Right lobe of liver (tissue), 6 donors: ENCODE measurements at regions not wholly inside any gene's neighbourhood (a gene's known extent, or its start where the extent isn't known, plus 50 kb on each side); places are given as distances from the start of the nearest gene placed in this dataset.

Experiments
- ATAC-seq, 4 donors: fragments of 200-7000 bp; cut with Tn5 transposase; one replicate each; pipeline ENCODE4 v1.9.1; 2020; ENCODE audit warnings: mild to moderate bottlenecking in 4 of 4, moderate library complexity in 4 of 4
- DNase-seq, 3 donors: peaks; one replicate each; pipeline ENCODE4 v3.0.0-alpha.2; 2020
- H3K27ac ChIP-seq, 3 donors: fragments of 200-600 bp; one replicate each; pipeline ENCODE4 v1.8.0; 2022
- H3K27me3 ChIP-seq, 2 donors: fragments of 200-600 bp; one replicate each; pipeline ENCODE4 v1.8.0; 2022
- H3K36me3 ChIP-seq, 4 donors: fragments of 200-600 bp; sonication (generic) in 1 of 4; one replicate each; pipeline versions ENCODE4 v1.5.1 to v1.8.0; 2017 to 2022; ENCODE audit warnings: control low read depth in 1 of 4
- H3K4me1 ChIP-seq, 4 donors: fragments of 200-600 bp; sonication (generic) in 1 of 4; one replicate each; pipeline versions ENCODE4 v1.5.1 to v1.8.0; 2017 to 2022; ENCODE audit warnings: control low read depth in 1 of 4
- H3K4me3 ChIP-seq, 3 donors: fragments of 200-600 bp; one replicate each; pipeline ENCODE4 v1.8.0; 2022
- H3K9me3 ChIP-seq, 4 donors: fragments of 200-600 bp; sonication (generic) in 1 of 4; one replicate each; pipeline versions ENCODE4 v1.5.1 to v1.8.0; 2017 to 2022; ENCODE audit warnings: control low read depth in 1 of 4
- POLR2A ChIP-seq: fragments of 450-650 bp; IDR thresholded peaks from one replicate; pipeline ENCODE4 v1.6.1; 2017; ENCODE audit warnings: antibody characterized with exemption, mild to moderate bottlenecking
- WGBS: methylation state at CpG from one replicate; pipeline ENCODE4 v1.1.6; 2018; ENCODE audit warnings: low coverage, low lambda C conversion rate; ENCODE audit not compliant: insufficient coverage; ENCODE audit errors: missing lambda C conversion rate; 5-methylcytosine and 5-hydroxymethylcytosine counted together
- intact Hi-C, 2 donors: fragments of 100-400 bp; cut with DNase I; formaldehyde crosslinking; loops; one replicate each; pipeline versions ENCODE4 v1.11.2 to v1.14.1; 2022
- TF ChIP-seq, protein P1 (sequence below), 4 donors: fragments of 200-600 bp in 3 of 4; fragments of 450-650 bp in 1 of 4; IDR thresholded peaks; one replicate each; pipeline versions ENCODE4 v1.5.1 to v1.8.0; 2016 to 2022; ENCODE audit warnings: antibody characterized with exemption in 4 of 4, mild to moderate bottlenecking in 2 of 4
- donor health status: DM: no; HTN: yes; CAD: no.
- donor health status: DM: no; HTN: no; CAD: no.
- donor health status: DM: no; HTN: no; CAD: no.
- donor health status: DM: no; HTN: yes; CAD: no.
- donor health status: DM: no; HTN: yes; CAD: no.

DNA sequence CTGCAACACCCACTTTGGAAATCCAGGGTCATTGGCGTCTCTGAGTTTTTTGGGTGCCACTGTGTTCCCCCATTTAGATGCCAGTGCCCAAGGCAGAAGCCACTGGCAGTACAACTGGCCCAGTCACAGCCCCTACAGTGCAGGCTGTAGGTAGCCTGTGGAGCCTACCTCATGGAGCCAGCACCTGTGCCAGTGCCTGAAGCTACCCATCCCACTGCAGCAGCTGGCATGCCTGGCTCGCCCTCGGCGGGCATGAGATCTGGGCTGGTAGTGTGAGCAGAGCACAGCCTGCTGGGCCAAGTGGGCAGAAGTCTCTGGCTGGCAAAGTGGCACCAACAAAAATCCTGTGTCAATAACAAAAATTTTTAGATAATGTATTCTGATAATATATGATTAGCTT is 1111.4 kb upstream of the NXPH2 start:
- ATAC-seq: no peak

DNA sequence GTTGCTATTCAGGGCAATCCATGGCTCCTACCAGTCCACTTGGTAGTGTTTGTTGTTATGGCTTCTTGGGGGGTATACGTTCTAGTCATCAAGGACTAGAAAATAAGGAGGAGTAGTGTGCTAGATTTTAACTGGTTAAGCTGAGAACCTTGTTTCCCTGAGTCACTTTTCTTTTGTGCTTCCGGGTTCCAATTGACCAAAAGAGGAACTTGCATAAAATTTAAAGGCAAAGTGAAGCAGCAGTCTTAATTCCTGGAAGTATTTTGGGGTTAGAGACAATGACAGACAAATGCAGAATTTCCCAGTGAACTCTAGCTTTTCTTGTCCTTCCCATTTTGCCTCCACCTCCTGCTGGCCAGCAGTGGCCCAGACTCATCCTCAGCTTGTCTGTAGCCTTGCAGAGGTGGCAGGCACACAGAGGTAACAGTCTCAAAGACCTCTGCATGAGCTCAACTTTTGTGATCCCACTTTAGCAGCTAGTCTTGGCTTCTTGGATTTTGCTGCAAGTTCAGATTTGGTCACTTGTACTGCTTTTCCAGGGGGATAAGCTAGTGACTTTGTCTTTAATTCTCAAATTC is 1105.8 kb upstream of the NXPH2 start:
- WGBS: 26% methylated on average over 2 of the region's 2 CpGs
- H3K36me3 ChIP-seq: no peaks in the 10 kb centered on the region
- intact Hi-C loops: no loop called here
- no peak overlapping the region for H3K27ac ChIP-seq
- ATAC-seq: no peak
- no peak for DNase-seq
- H3K4me1 ChIP-seq: no peaks in the 10 kb centered on the region
- no peaks in the 10 kb centered on the region for H3K27me3 ChIP-seq
- H3K4me3 ChIP-seq: no peak overlapping the region
- H3K9me3 ChIP-seq: no peaks in the 10 kb centered on the region
- TF ChIP-seq, protein P1, sequence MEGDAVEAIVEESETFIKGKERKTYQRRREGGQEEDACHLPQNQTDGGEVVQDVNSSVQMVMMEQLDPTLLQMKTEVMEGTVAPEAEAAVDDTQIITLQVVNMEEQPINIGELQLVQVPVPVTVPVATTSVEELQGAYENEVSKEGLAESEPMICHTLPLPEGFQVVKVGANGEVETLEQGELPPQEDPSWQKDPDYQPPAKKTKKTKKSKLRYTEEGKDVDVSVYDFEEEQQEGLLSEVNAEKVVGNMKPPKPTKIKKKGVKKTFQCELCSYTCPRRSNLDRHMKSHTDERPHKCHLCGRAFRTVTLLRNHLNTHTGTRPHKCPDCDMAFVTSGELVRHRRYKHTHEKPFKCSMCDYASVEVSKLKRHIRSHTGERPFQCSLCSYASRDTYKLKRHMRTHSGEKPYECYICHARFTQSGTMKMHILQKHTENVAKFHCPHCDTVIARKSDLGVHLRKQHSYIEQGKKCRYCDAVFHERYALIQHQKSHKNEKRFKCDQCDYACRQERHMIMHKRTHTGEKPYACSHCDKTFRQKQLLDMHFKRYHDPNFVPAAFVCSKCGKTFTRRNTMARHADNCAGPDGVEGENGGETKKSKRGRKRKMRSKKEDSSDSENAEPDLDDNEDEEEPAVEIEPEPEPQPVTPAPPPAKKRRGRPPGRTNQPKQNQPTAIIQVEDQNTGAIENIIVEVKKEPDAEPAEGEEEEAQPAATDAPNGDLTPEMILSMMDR (IDR thresholded peaks at IDR 0.05): no peak
- no peak for TF ChIP-seq POLR2A

More for the DNA sequence above, 1111.4 kb upstream of the NXPH2 start:
- TF ChIP-seq POLR2A: no peak
- TF ChIP-seq, protein P1 (IDR thresholded peaks at IDR 0.05): no peak
- DNase-seq: no peak
- Histone ChIP-seq H3K4me1 (no peaks in the 10 kb centered on the region), H3K27ac (no peak overlapping the region), H3K4me3 (no peak overlapping the region), H3K36me3 (no peaks in the 10 kb centered on the region), H3K27me3 (no peaks in the 10 kb centered on the region), H3K9me3 (no peaks in the 10 kb centered on the region)
- 77% methylated on average over 4 of the region's 4 CpGs for WGBS
- intact Hi-C loops: no loop called here

DNA sequence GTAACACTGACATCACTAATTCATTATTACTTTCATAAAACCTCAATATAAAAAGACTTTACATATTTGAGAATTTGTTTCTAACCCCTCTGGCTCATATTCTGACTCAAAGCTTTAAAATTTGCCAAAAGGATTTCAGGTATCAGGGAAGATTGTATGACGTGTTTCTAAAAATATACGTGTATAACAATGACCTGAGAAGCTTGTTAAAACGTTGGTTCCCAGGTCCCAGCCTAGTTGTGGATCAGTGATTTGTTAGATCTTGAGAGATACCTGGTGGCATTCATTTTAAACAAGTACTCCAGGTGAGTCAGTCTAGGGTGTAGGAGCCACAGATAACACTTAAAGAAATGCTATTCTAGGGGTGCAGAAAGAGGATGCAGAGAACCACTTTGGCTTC is 1096.8 kb upstream of the NXPH2 start:
- DNase-seq (no peak), ATAC-seq (no peak)
- H3K27ac ChIP-seq: no peak overlapping the region
- H3K27me3 ChIP-seq: no peaks in the 10 kb centered on the region
- WGBS: 41% methylated on average over 3 of the region's 3 CpGs
- H3K4me3 ChIP-seq: no peak overlapping the region
- intact Hi-C loops: no loop called here
- H3K4me1 ChIP-seq: no peaks in the 10 kb centered on the region
- no peaks in the 10 kb centered on the region for H3K9me3 ChIP-seq
- TF ChIP-seq, protein P1 (IDR thresholded peaks at IDR 0.05): no peak
- no peak for TF ChIP-seq POLR2A
- H3K36me3 ChIP-seq: no peaks in the 10 kb centered on the region

DNA sequence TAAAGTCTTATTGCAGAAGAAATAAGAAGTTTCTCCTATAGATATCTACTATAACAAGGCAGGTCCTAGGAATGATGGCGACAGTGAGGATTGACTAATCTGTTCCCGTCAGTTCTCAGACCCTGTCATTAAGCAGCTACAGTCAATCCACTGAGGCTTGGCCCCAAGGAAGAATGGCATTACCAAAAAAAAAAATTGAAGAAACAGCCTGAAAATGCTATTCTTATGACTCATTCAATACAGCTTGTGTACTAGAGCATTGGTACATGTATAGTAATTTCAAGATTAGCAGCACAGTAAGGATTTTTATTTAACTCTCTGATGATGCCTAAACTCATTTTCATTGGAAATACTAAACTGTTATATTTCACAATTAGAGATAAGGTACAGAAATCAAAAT is 1096.1 kb upstream of the NXPH2 start:
- Histone ChIP-seq H3K27me3 (no peaks in the 10 kb centered on the region), H3K4me3 (no peak overlapping the region), H3K4me1 (no peaks in the 10 kb centered on the region), H3K27ac (no peak overlapping the region), H3K36me3 (no peaks in the 10 kb centered on the region), H3K9me3 (no peaks in the 10 kb centered on the region)
- WGBS: 68% methylated on average over 2 of the region's 2 CpGs
- DNase-seq: no peak
- TF ChIP-seq, protein P1 (IDR thresholded peaks at IDR 0.05): no peak
- TF ChIP-seq POLR2A: no peak
- intact Hi-C loops: no loop called here
- no peak for ATAC-seq

DNA sequence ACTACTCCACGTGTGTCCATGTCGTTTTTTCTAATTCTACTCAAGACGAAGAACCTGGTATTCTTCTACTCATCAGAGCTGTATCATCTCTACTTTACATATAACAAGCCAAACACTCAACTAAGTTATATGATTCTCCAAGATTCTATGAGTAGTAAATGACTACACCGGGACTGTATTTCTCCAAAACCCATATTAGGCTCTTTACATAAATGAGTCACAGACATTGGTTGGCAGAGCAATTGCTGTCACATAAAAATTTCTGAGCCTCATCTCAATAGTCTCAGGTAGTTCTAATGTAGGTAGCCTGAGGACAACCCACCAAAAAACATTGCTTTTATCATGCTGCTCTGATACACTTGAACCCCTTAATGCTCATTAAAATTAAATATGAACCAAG is 1092.3 kb upstream of the NXPH2 start:
- intact Hi-C loops: no loop called here
- 56% methylated on average over 4 of the region's 4 CpGs for WGBS
- DNase-seq (no peak), ATAC-seq (no peak)
- Histone ChIP-seq H3K4me1 (no peaks in the 10 kb centered on the region), H3K9me3 (no peaks in the 10 kb centered on the region), H3K4me3 (no peak overlapping the region), H3K36me3 (no peaks in the 10 kb centered on the region), H3K27ac (no peak overlapping the region), H3K27me3 (no peaks in the 10 kb centered on the region)
- no peak for TF ChIP-seq POLR2A
- TF ChIP-seq, protein P1 (IDR thresholded peaks at IDR 0.05): no peak
